ENCODE measurements at regions not wholly inside any gene's neighbourhood (a gene's known extent, or its start where the extent isn't known, plus 50 kb on each side); places are given as distances from the start of the nearest gene placed in this dataset.

DNA sequence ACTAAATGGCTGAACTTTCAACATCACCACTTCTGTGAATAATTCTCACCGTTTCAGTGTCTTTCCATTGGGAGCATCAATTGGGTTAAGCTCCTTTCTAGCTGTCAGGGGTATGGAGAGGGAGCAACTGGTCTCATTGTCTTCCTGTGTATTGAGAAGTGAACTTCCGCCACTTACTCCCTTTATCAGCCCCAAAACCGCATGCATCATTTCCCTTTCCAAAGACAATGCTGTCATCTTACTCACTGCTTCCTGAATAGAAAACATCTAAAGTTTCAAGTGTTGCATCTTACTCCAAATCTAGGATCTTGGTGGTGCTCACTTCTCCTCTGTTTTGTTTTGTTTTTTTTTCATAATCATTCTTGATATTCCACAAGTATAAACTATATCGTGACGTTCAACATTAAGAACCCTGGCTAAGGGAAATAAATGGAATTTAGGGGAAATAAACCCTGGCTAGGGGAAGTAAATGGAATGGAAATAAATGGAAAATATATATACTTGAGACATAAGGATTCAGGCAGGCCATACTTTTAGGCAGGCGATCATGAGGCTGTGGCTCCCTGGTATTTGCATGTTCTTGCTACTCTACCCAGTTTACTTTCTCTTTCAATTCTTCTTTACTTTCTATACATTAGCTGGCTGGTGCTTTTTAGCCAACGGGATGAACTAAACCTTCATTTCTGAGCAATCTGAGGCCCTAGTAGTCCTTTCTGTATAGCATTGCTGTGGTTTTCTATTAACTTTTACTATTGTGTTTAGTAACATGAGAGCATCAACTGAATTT, 371.9 kb downstream of the BMPER start:
- no peak for DNase-seq

DNA sequence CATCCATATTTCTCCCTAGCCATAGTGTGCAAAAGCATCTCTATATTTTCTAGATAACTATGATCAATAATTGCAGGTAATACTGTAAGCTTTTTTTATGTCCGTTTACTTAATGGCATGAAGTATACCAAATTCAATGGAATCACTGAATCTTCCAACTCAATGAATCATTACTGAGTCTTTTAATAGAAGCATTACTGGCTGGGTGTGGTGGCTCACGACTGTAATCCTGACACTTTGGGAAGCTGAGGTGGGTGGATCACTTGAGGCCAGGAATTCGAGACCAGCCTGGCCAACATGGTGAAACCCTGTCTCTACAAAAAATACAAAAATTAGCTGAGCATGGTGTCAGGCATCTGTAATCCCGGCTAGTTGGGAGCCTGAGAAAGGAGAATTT, 372.5 kb downstream of the BMPER start:
- no peak for DNase-seq

DNA sequence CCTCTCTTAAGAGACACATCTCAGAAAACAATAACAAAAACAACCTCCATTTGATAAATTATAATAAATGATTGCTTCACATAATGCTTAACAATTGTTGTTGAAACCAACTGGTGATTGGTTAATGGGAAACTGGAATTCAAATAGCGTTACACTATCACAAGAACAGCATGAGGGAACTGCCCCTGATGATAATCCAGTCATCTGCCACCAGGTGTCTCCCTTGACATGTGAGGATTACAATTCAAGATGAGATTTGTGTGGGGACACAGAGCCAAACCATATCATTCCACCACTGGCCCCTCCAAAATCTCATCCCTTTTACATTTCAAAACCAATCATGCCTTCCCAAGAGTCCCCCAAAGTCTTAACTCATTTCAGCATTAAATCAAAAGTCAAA, 375.9 kb downstream of the BMPER start:
- no peak for DNase-seq

DNA sequence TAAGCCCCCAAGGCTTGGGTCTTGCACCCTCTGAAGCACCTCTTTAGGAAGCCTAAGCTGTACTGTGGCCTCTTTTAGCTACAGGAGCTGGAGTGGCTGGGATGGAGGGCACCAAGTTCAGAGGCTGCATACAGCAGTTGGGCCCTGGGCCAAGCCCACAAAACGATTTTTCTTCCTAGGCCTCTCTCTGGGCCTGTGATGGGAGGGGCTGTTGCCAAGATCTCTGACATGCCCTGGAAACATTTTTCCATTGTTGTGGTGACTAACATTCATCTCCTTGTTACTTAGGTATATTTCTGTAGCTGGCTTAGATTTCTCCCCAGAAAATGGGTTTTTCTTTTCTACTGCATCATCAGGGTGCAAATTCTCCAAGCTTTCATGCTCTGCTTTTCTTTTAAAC, 375.7 kb upstream of the NPSR1 start:
- DNase-seq, result no peak

GRCh38 chr7:34296663-34297062, 361.4 kb upstream of the NPSR1 start:
- no peak for DNase-seq

DNA sequence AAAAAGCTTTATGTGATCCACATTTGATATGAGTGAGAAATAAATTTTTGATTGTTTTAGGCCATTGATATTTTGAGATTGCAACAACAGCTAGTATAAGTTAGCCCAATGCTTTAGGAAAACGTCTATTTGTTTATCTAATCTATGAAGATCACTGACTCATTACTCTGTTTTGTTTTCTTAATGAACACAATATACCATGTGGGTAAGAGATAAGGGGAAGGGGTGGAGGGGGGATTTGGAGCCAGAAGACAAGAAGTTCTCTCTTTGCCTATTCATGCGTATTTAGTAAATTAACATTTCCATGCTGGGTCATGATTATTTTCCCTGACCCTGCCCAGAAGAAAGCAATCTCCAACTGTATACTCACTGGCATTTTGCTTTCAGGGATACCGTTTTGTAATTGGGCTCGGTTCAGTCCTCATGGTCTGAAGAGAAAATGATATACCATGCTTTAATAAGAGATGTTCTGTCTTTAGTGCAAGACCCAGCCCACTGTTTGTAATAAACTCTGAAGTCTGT, 359.5 kb upstream of the NPSR1 start:
- DNase-seq, result no peak

- DNase-seq, result no peak
Observed at GRCh38 chr7:34299066-34299465, 359.0 kb upstream of the NPSR1 start.

- DNase-seq, result no peak
Observed at GRCh38 chr7:34307540-34307939, 350.5 kb upstream of the NPSR1 start.

DNA sequence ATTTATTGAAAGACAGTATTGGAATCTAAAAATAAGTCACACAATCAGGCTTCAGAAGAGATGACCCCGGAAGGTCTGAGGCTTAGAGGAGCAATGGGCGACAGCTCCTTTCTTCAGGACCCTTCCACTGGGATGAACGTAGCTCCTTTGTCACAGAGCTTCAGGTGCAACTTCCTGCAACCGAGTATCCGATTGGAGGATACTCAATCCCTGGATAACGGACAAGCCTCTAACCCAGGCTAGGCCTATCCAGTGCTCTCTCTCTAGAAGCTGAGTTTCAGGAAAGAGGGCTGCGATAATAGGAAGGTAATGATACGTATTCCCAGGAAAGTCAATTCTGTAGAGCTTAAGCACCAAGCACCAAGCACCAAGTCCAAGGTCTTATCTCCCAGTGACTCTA, 349.4 kb upstream of the NPSR1 start:
- DNase-seq, result no peak

DNA sequence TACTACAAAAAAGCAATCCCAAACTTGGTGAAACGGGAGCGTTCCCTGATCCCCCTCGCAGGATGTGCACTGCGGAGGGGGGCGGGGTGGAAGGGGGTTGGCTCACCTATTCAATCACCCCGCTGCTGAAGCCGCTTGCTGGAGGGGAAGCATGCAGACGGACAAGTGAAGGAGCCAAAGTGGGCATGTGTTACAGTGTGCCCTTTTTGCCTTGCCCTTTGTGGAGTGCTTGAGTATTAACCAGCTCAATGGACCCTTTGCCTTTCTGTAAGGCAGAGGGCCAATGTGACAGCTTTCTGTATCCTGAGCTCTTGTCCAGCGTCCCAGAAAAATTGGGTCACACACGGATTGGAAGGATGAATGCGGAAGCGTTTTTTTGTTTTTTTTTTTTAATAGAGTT, 348.9 kb upstream of the NPSR1 start:
- no peak for DNase-seq

- DNase-seq, result no peak
Observed at GRCh38 chr7:34309584-34309983, 348.4 kb upstream of the NPSR1 start.

GRCh38 chr7:34311591-34311990, 346.4 kb upstream of the NPSR1 start:
- DNase-seq, result no peak

GRCh38 chr7:34312624-34313023, 345.4 kb upstream of the NPSR1 start:
- no peak for DNase-seq

- DNase-seq, result no peak
Observed at GRCh38 chr7:34313289-34313688, 344.7 kb upstream of the NPSR1 start.

DNA sequence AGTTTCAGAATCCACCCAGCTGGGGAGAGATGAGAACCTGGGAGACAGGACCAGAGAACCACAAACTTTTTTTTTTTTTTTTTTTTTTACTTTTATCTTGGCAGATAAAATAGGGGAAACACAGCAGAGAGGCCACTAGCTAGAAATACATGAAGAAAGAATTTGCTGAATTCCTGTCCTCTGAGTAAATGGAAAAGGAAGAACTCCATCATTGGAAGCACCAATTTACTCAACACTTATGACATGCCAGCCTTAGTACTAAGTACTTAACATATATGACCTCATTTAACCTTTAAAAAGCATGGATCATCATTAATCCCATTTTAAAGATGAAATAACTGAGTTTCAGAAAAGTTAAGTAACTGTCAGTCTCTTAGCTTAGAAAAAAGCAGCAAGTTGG, 343.0 kb upstream of the NPSR1 start:
- no peak for DNase-seq

DNA sequence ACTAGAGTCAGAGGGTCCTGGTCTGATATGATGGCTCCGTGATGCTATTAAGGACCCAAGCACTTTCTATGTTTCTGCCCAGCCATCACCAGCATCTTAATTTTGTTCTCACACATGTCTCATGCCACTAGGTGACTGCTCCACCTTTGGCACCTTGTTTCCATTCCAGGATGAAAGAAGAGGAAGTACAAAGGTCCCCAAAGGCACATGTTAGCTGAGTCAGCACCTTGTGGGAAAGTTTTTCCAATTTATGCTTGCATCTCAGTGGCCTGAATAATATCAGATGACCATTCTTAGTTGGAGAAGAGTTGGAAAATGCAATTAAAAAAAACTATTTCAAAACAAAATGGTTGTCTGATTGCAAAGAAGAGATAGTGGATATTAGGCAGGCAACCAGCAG, 341.0 kb upstream of the NPSR1 start:
- no peak for DNase-seq

DNA sequence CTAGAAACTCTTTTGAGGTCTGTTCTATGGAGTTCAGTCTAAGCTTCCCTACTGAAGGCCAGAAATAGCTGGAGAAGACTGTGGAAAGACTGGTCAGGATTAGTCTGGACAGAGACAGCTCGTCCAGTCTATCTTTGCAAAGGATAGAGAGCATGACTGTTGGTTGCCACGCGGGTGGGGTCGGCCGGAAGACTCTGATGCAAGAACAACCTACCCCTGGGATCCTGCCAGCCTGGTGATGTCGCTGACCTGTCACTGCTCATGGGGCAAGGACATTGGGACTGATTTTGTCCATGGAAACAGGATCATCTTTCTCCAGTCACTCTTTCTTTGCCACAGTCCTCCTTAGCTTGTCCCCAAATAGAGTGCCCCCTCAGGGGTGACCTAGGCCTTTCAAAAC, 337.6 kb upstream of the NPSR1 start:
- no peak for DNase-seq

DNA sequence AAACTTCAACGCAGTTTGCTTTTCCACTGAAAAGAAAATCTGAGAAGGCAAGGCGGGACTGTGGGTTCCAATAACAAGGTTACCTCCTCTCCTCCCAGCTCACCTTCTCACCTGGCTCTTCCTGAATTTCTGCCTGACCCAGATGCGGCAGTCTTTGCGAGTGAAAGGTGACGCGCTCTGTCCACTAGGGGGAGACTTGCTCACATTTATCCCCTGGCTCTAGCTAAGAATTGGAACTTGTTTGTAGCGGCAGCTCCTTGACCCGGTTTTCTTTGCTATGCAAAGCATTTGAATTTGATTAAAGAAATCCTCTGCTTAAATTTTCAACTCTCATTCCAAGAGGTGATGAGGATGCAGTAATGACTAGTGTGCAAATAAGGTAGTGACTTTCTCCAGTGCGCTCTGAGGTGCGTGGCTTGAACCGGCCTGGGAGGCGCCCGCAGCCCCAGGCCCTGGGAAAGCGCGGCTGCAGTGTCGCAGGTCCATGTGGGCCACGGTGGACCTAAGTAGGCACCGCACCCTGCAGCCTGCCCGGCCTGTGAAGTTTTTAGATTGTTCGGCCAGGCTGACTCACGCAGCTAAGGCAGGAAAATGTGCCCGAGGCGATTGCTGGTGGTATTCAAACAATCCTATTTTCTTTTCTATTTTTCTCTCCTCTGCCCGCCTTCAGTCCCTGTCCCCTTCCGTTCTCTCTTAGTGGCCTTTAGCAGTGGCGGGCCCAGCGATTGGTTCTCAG, 336.9 kb upstream of the NPSR1 start:
- DNase-seq, result peak; percentile 47

DNA sequence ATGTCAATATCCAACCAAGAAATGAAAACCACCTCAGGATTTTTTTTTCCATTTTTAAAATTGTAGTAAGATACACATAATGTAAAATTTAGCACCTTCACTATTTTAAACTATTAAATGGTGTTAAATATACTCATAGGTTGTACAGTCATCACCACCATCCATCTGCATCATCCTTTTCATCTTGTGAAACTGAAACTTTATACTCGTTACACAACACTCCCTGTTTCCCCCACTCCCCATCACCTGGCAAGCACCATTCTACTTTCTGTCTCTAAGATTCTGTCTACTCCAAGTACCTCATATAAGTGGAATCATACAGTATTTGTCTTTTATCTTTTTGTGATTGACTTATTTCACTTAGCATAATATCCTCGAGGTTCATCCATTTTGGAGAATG, 335.2 kb upstream of the NPSR1 start:
- DNase-seq, result no peak

DNA sequence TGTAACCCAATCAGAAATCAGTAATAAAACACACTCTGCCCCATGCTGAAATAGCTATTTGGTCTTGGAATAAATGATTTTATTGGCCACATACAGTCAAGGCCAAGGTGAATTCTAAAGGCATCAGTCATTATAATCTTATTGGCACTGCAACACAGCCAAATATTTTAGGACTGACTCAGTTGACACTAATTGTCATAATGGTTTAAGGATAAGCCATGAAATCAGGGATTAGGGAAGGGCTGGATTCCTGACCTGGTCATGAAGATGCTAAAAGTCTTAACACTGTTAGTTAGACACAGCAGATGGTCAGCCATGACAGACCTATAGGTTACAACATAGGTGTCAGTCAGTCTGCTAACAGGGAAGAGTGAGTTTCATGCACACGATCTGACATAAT, 330.3 kb upstream of the NPSR1 start:
- DNase-seq, result no peak

DNA sequence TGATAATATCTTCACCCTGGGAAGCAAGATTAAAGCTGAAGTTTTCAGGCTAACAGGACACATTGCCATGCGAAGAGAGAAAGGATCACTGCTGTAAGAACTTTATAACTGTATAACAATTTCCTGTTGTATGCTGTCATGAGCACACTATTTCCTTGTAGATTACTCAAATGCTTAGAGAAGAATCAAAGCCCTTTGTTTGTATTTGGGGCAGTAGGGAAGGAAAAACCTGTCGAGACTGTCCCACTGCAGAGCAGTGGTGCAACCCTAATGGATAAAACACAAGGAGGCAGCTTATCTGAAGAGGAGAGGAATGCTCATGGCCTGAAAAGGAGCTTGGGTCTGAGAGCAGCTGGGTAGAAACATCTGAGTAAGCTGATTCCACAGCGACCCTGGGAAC, 327.7 kb upstream of the NPSR1 start:
- DNase-seq, result no peak

DNA sequence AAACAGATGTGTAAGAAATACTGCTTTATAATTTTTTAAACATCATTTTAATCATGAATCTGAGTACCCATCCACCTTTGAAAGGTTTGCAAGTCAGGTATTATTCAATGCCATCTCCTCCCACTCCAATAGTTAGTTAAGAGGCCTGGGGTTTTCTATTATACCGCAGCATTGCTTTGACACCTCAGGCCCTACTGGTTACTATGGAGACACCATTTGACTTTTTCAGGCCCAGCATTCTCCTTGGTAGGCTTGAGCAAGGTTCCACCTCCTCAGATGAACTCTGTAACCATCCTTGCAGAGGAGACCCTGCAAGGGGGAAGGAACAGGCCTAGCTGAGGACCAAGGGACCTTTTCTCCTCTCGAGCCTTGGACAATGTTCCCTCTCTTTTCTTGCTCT, 326.9 kb upstream of the NPSR1 start:
- no peak for DNase-seq

GRCh38 chr7:34332006-34332405, 326.0 kb upstream of the NPSR1 start:
- no peak for DNase-seq

- DNase-seq, result no peak
Observed at GRCh38 chr7:34333184-34333583, 324.8 kb upstream of the NPSR1 start.

- no peak for DNase-seq
Observed at GRCh38 chr7:34333925-34334324, 324.1 kb upstream of the NPSR1 start.
